Activated CD4-positive, alpha-beta T cell treated with anti-CD3 and anti-CD28 coated beads for 36 hours (primary cell): ENCODE measurements at regions not wholly inside any gene's neighbourhood (a gene's known extent, or its start where the extent isn't known, plus 50 kb on each side); places are given as distances from the start of the nearest gene placed in this dataset.

Experiments
- ATAC-seq: fragments of 200-7000 bp; cut with Tn5 transposase; one replicate; pipeline ENCODE4 v1.10.0; 2021; ENCODE audit warnings: mild to moderate bottlenecking, moderate library complexity
- CTCF ChIA-PET: fragments of 350-600 bp; sonication (Branson Sonifier 250); formaldehyde crosslinking; loops from one replicate; lab custom pipeline; 2021; ENCODE audit warnings: antibody characterized with exemption; lab: Charles Lee
- POLR2A ChIA-PET: fragments of 350-600 bp; sonication (Branson Sonifier 250); formaldehyde crosslinking; loops from one replicate; lab custom pipeline; 2021; ENCODE audit warnings: antibody characterized with exemption, inconsistent platforms; lab: Charles Lee
- DNase-seq: peaks from one replicate; pipeline ENCODE4 v3.0.0-alpha.2; 2020
- H3K27ac Mint-ChIP-seq: one replicate; pipeline ENCODE4 v1.8.0; 2021; ENCODE audit warnings: mixed read lengths
- H3K27me3 Mint-ChIP-seq: one replicate; pipeline ENCODE4 v1.8.0; 2021; ENCODE audit warnings: mixed read lengths
- H3K36me3 Mint-ChIP-seq: one replicate; pipeline ENCODE4 v1.8.0; 2021; ENCODE audit warnings: low read depth, mixed read lengths
- H3K4me1 Mint-ChIP-seq: one replicate; pipeline ENCODE4 v1.8.0; 2021; ENCODE audit warnings: mixed read lengths
- H3K4me3 Mint-ChIP-seq: one replicate; pipeline ENCODE4 v1.8.0; 2021; ENCODE audit warnings: mild to moderate bottlenecking, moderate library complexity, mixed read lengths
- H3K9me3 Mint-ChIP-seq: one replicate; pipeline ENCODE4 v1.8.0; 2021; ENCODE audit warnings: low read depth, mixed read lengths
- intact Hi-C, 2 experiments: fragments of 100-400 bp; cut with DNase I in 1 of 2; cut with micrococcal nuclease in 1 of 2; formaldehyde crosslinking; loops; one replicate each; pipeline versions ENCODE4 v1.14.2 to v1.15.1; 2022 to 2024; cut with DNase I, micrococcal nuclease

- H3K27ac Mint-ChIP-seq, result no peak overlapping the region
- no peak overlapping the region for H3K4me3 Mint-ChIP-seq
- no peak for DNase-seq
- H3K36me3 Mint-ChIP-seq, result no peaks in the 10 kb centered on the region
- intact Hi-C loops, result no loop called here
- CTCF ChIA-PET, result no interaction called here
- POLR2A ChIA-PET, result no interaction called here
- no peaks in the 10 kb centered on the region for H3K27me3 Mint-ChIP-seq
- H3K9me3 Mint-ChIP-seq, result no peaks in the 10 kb centered on the region
- no peak for ATAC-seq
- H3K4me1 Mint-ChIP-seq, result no peaks in the 10 kb centered on the region
These were observed 520.3 kb upstream of the USP15 start for GRCh38 chr12:61739925-61740324.

GRCh38 chr12:61750604-61751003 lies 509.6 kb upstream of the USP15 start:
- DNase-seq, result no peak
- ChIA-PET POLR2A (no interaction called here), CTCF (no interaction called here)
- Mint-ChIP-seq H3K36me3 (no peaks in the 10 kb centered on the region), H3K4me1 (no peaks in the 10 kb centered on the region), H3K4me3 (no peak overlapping the region), H3K27ac (no peak overlapping the region), H3K27me3 (no peaks in the 10 kb centered on the region), H3K9me3 (peaks cover 2% of the 10 kb centered on the region)
- ATAC-seq, result no peak
- intact Hi-C loops, result no loop called here

- POLR2A ChIA-PET, result no interaction called here
- CTCF ChIA-PET, result no interaction called here
- H3K36me3 Mint-ChIP-seq, result no peaks in the 10 kb centered on the region
These were observed 506.0 kb upstream of the USP15 start for GRCh38 chr12:61754214-61754613.

GRCh38 chr12:61757831-61758505 lies 502.2 kb upstream of the USP15 start:
- intact Hi-C loops, result no loop called here
- no peak overlapping the region for H3K4me3 Mint-ChIP-seq
- DNase-seq (no peak), ATAC-seq (no peak)
- no peaks in the 10 kb centered on the region for H3K36me3 Mint-ChIP-seq
- CTCF ChIA-PET, result no interaction called here
- no peaks in the 10 kb centered on the region for H3K27me3 Mint-ChIP-seq
- no peaks in the 10 kb centered on the region for H3K4me1 Mint-ChIP-seq
- H3K9me3 Mint-ChIP-seq, result no peaks in the 10 kb centered on the region
- H3K27ac Mint-ChIP-seq, result no peak overlapping the region
- POLR2A ChIA-PET, result no interaction called here

More at GRCh38 chr12:61754214-61754613, 506.0 kb upstream of the USP15 start:
- no peak for ATAC-seq
- H3K9me3 Mint-ChIP-seq, result no peaks in the 10 kb centered on the region
- H3K27me3 Mint-ChIP-seq, result no peaks in the 10 kb centered on the region
- DNase-seq, result no peak
- no peaks in the 10 kb centered on the region for H3K4me1 Mint-ChIP-seq
- no peak overlapping the region for H3K4me3 Mint-ChIP-seq
- H3K27ac Mint-ChIP-seq, result no peak overlapping the region
- intact Hi-C loops, result no loop called here

- DNase-seq, result no peak
- no peaks in the 10 kb centered on the region for H3K27me3 Mint-ChIP-seq
- H3K4me1 Mint-ChIP-seq, result no peaks in the 10 kb centered on the region
- ChIA-PET CTCF (no interaction called here), POLR2A (no interaction called here)
- H3K36me3 Mint-ChIP-seq, result no peaks in the 10 kb centered on the region
- no peak overlapping the region for H3K27ac Mint-ChIP-seq
- no peaks in the 10 kb centered on the region for H3K9me3 Mint-ChIP-seq
- no peak overlapping the region for H3K4me3 Mint-ChIP-seq
- ATAC-seq, result no peak
- intact Hi-C loops, result no loop called here
These were observed 501.5 kb upstream of the USP15 start for GRCh38 chr12:61758661-61759060.

- H3K27me3 Mint-ChIP-seq, result no peaks in the 10 kb centered on the region
- H3K9me3 Mint-ChIP-seq, result peaks cover 4% of the 10 kb centered on the region
- H3K27ac Mint-ChIP-seq, result no peak overlapping the region
- CTCF ChIA-PET, result no interaction called here
- H3K4me3 Mint-ChIP-seq, result no peak overlapping the region
- DNase-seq (no peak), ATAC-seq (no peak)
- no peaks in the 10 kb centered on the region for H3K4me1 Mint-ChIP-seq
- no peaks in the 10 kb centered on the region for H3K36me3 Mint-ChIP-seq
- intact Hi-C loops, result no loop called here
- POLR2A ChIA-PET, result no interaction called here
These were observed 494.3 kb upstream of the USP15 start for GRCh38 chr12:61765926-61766325.

- ATAC-seq (no peak), DNase-seq (no peak)
- H3K27ac Mint-ChIP-seq, result no peak overlapping the region
- ChIA-PET POLR2A (no interaction called here), CTCF (no interaction called here)
- no peaks in the 10 kb centered on the region for H3K9me3 Mint-ChIP-seq
- no peaks in the 10 kb centered on the region for H3K4me1 Mint-ChIP-seq
- H3K36me3 Mint-ChIP-seq, result no peaks in the 10 kb centered on the region
- H3K4me3 Mint-ChIP-seq, result no peak overlapping the region
- intact Hi-C loops, result no loop called here
- no peaks in the 10 kb centered on the region for H3K27me3 Mint-ChIP-seq
These were observed 479.8 kb upstream of the USP15 start for GRCh38 chr12:61780435-61780834.

GRCh38 chr12:61781021-61781581 lies 479.1 kb upstream of the USP15 start:
- Mint-ChIP-seq H3K36me3 (no peaks in the 10 kb centered on the region), H3K4me3 (no peak overlapping the region), H3K27me3 (no peaks in the 10 kb centered on the region), H3K27ac (no peak overlapping the region), H3K4me1 (no peaks in the 10 kb centered on the region), H3K9me3 (peaks cover 4% of the 10 kb centered on the region)
- ATAC-seq (no peak), DNase-seq (no peak)
- POLR2A ChIA-PET, result no interaction called here
- CTCF ChIA-PET, result no interaction called here
- intact Hi-C loops, result no loop called here

- no peaks in the 10 kb centered on the region for H3K9me3 Mint-ChIP-seq
- intact Hi-C loops, result no loop called here
- ChIA-PET POLR2A (no interaction called here), CTCF (interaction anchor here (0.6 to 1.2 kb wide), 2 partner anchors 38 to 1026 kb away, joined by 3 read pairs; no protein-coding TSS in a partner anchor)
- no peak overlapping the region for H3K4me3 Mint-ChIP-seq
- ATAC-seq, result no peak
- no peaks in the 10 kb centered on the region for H3K36me3 Mint-ChIP-seq
- no peaks in the 10 kb centered on the region for H3K27me3 Mint-ChIP-seq
- no peaks in the 10 kb centered on the region for H3K4me1 Mint-ChIP-seq
- H3K27ac Mint-ChIP-seq, result no peak overlapping the region
- no peak for DNase-seq
These were observed 463.4 kb upstream of the USP15 start for GRCh38 chr12:61796846-61797245.

- intact Hi-C loops, result no loop called here
- ATAC-seq (no peak), DNase-seq (no peak)
- Mint-ChIP-seq H3K36me3 (no peaks in the 10 kb centered on the region), H3K4me3 (no peak overlapping the region), H3K4me1 (no peaks in the 10 kb centered on the region), H3K9me3 (no peaks in the 10 kb centered on the region), H3K27ac (no peak overlapping the region), H3K27me3 (no peaks in the 10 kb centered on the region)
- POLR2A ChIA-PET, result no interaction called here
- CTCF ChIA-PET, result interaction anchor here (1.2 kb wide), 1 partner anchor 37 kb away, joined by 3 read pairs; no protein-coding TSS in a partner anchor
These were observed 462.9 kb upstream of the USP15 start for GRCh38 chr12:61797266-61797665.

GRCh38 chr12:61798778-61799177 lies 461.4 kb upstream of the USP15 start:
- Mint-ChIP-seq H3K27me3 (no peaks in the 10 kb centered on the region), H3K36me3 (no peaks in the 10 kb centered on the region), H3K4me1 (no peaks in the 10 kb centered on the region), H3K4me3 (no peak overlapping the region), H3K9me3 (no peaks in the 10 kb centered on the region), H3K27ac (no peak overlapping the region)
- ChIA-PET CTCF (no interaction called here), POLR2A (interaction anchor here (1.0 kb wide), 1 partner anchor 20 kb away, joined by 3 read pairs; no protein-coding TSS in a partner anchor)
- intact Hi-C loops, result no loop called here
- ATAC-seq (no peak), DNase-seq (no peak)

GRCh38 chr12:61804301-61804700 lies 455.9 kb upstream of the USP15 start:
- Mint-ChIP-seq H3K27me3 (no peaks in the 10 kb centered on the region), H3K9me3 (peaks cover 16% of the 10 kb centered on the region), H3K4me3 (no peak overlapping the region), H3K4me1 (no peaks in the 10 kb centered on the region), H3K27ac (no peak overlapping the region), H3K36me3 (no peaks in the 10 kb centered on the region)
- DNase-seq (no peak), ATAC-seq (no peak)
- CTCF ChIA-PET, result no interaction called here
- POLR2A ChIA-PET, result no interaction called here
- intact Hi-C loops, result no loop called here
